ENCODE measurements at regions not wholly inside any gene's neighbourhood (a gene's known extent, or its start where the extent isn't known, plus 50 kb on each side); places are given as distances from the start of the nearest gene placed in this dataset.
"Not testable (repeated sequence)": the region's sequence is repeated elsewhere in the genome, so short reads cannot be mapped to it uniquely, and the experiment has no call there.

GRCh38 chr4:66294638-66295037 is 624.3 kb upstream of the EPHA5 start:
- Histone ChIP-seq H3K4me1 (ENCODE audit: insufficient read depth, insufficient read length) (no peaks in the 10 kb centered on the region), H3K27me3 (ENCODE audit: insufficient read depth, insufficient read length) (no peaks in the 10 kb centered on the region), H3K36me3 (ENCODE audit: insufficient read depth, insufficient read length, low read length) (no peaks in the 10 kb centered on the region), H3K4me3 (ENCODE audit: insufficient read length, low read depth) (no peak overlapping the region), H3K9me3 (ENCODE audit: insufficient read depth, low read length) (no peaks in the 10 kb centered on the region), H3K9ac (ENCODE audit: insufficient read length, low read depth) (no peak overlapping the region)
- DNase-seq (ENCODE audit: low read depth, low spot score) = no peak
- TF ChIP-seq YY1 (IDR thresholded peaks at IDR 0.05; ENCODE audit: insufficient read depth, insufficient read length) = no peak
- no peak for TF ChIP-seq SUZ12 (IDR thresholded peaks at IDR 0.05; ENCODE audit: extremely low read depth, insufficient read depth, insufficient read length)
- TF ChIP-seq ZNF274 (IDR thresholded peaks at IDR 0.05; ENCODE audit: low read depth, low read length) = no peak

GRCh38 chr4:66284991-66285451 is 614.7 kb upstream of the EPHA5 start:
- H3K4me3 ChIP-seq (ENCODE audit: insufficient read length, low read depth) = no peak overlapping the region
- no peak for DNase-seq (ENCODE audit: low read depth, low spot score)
- H3K9me3 ChIP-seq (ENCODE audit: insufficient read depth, low read length) = no peaks in the 10 kb centered on the region
- TF ChIP-seq ZNF274 (IDR thresholded peaks at IDR 0.05; ENCODE audit: low read depth, low read length) (no peak), YY1 (IDR thresholded peaks at IDR 0.05; ENCODE audit: insufficient read depth, insufficient read length) (no peak), SUZ12 (IDR thresholded peaks at IDR 0.05; ENCODE audit: extremely low read depth, insufficient read depth, insufficient read length) (no peak)
- H3K9ac ChIP-seq (ENCODE audit: insufficient read length, low read depth) = no peak overlapping the region
- H3K27me3 ChIP-seq (ENCODE audit: insufficient read depth, insufficient read length) = no peaks in the 10 kb centered on the region
- H3K36me3 ChIP-seq (ENCODE audit: insufficient read depth, insufficient read length, low read length) = no peaks in the 10 kb centered on the region
- no peaks in the 10 kb centered on the region for H3K4me1 ChIP-seq (ENCODE audit: insufficient read depth, insufficient read length)

GRCh38 chr4:66279084-66279483 is 608.8 kb upstream of the EPHA5 start:
- H3K4me3 ChIP-seq (ENCODE audit: insufficient read length, low read depth) = no peak overlapping the region
- no peak for DNase-seq (ENCODE audit: low read depth, low spot score)
- no peaks in the 10 kb centered on the region for H3K27me3 ChIP-seq (ENCODE audit: insufficient read depth, insufficient read length)
- H3K9ac ChIP-seq (ENCODE audit: insufficient read length, low read depth) = no peak overlapping the region
- H3K9me3 ChIP-seq (ENCODE audit: insufficient read depth, low read length) = no peaks in the 10 kb centered on the region
- TF ChIP-seq ZNF274 (IDR thresholded peaks at IDR 0.05; ENCODE audit: low read depth, low read length) (no peak), YY1 (IDR thresholded peaks at IDR 0.05; ENCODE audit: insufficient read depth, insufficient read length) (no peak), SUZ12 (IDR thresholded peaks at IDR 0.05; ENCODE audit: extremely low read depth, insufficient read depth, insufficient read length) (no peak)
- H3K4me1 ChIP-seq (ENCODE audit: insufficient read depth, insufficient read length) = no peaks in the 10 kb centered on the region
- H3K36me3 ChIP-seq (ENCODE audit: insufficient read depth, insufficient read length, low read length) = no peaks in the 10 kb centered on the region

GRCh38 chr4:66275411-66276038 is 605.2 kb upstream of the EPHA5 start:
- H3K9me3 ChIP-seq (ENCODE audit: insufficient read depth, low read length) = no peaks in the 10 kb centered on the region
- no peak for TF ChIP-seq ZNF274 (IDR thresholded peaks at IDR 0.05; ENCODE audit: low read depth, low read length)
- TF ChIP-seq SUZ12 (IDR thresholded peaks at IDR 0.05; ENCODE audit: extremely low read depth, insufficient read depth, insufficient read length) = no peak
- no peak for TF ChIP-seq YY1 (IDR thresholded peaks at IDR 0.05; ENCODE audit: insufficient read depth, insufficient read length)
- H3K4me1 ChIP-seq (ENCODE audit: insufficient read depth, insufficient read length) = no peaks in the 10 kb centered on the region
- no peak overlapping the region for H3K9ac ChIP-seq (ENCODE audit: insufficient read length, low read depth)
- H3K36me3 ChIP-seq (ENCODE audit: insufficient read depth, insufficient read length, low read length) = no peaks in the 10 kb centered on the region
- no peaks in the 10 kb centered on the region for H3K27me3 ChIP-seq (ENCODE audit: insufficient read depth, insufficient read length)
- DNase-seq (ENCODE audit: low read depth, low spot score) = no peak
- H3K4me3 ChIP-seq (ENCODE audit: insufficient read length, low read depth) = no peak overlapping the region

GRCh38 chr4:66273110-66273509 is 602.8 kb upstream of the EPHA5 start:
- no peaks in the 10 kb centered on the region for H3K9me3 ChIP-seq (ENCODE audit: insufficient read depth, low read length)
- H3K9ac ChIP-seq (ENCODE audit: insufficient read length, low read depth) = no peak overlapping the region
- DNase-seq (ENCODE audit: low read depth, low spot score) = no peak
- H3K27me3 ChIP-seq (ENCODE audit: insufficient read depth, insufficient read length) = no peaks in the 10 kb centered on the region
- no peak for TF ChIP-seq YY1 (IDR thresholded peaks at IDR 0.05; ENCODE audit: insufficient read depth, insufficient read length)
- TF ChIP-seq SUZ12 (IDR thresholded peaks at IDR 0.05; ENCODE audit: extremely low read depth, insufficient read depth, insufficient read length) = no peak
- TF ChIP-seq ZNF274 (IDR thresholded peaks at IDR 0.05; ENCODE audit: low read depth, low read length) = no peak
- no peak overlapping the region for H3K4me3 ChIP-seq (ENCODE audit: insufficient read length, low read depth)
- H3K36me3 ChIP-seq (ENCODE audit: insufficient read depth, insufficient read length, low read length) = no peaks in the 10 kb centered on the region
- H3K4me1 ChIP-seq (ENCODE audit: insufficient read depth, insufficient read length) = no peaks in the 10 kb centered on the region

DNA sequence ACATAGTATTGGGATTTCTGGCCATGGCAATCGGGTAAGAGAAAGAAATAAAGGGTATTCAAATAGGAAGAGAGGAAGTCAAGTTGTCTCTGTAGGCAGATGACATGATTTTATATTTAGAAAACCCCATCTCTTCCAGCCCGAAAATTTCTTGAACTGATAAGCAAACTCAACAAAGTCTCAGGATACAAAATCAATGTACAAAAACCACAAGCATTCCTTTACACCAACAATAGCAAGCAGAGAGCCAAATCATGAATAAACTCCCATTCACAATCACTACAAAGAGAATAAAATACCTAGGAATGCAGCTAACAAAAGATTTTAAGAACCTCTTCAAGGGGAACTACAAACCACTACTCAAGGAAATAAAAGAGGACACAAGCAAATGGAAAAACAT is 600.1 kb upstream of the EPHA5 start:
- H3K36me3 ChIP-seq (ENCODE audit: insufficient read depth, insufficient read length, low read length); H3K9ac ChIP-seq (ENCODE audit: insufficient read length, low read depth); H3K27me3 ChIP-seq (ENCODE audit: insufficient read depth, insufficient read length); DNase-seq (ENCODE audit: low read depth, low spot score); H3K4me1 ChIP-seq (ENCODE audit: insufficient read depth, insufficient read length); H3K4me3 ChIP-seq (ENCODE audit: insufficient read length, low read depth); H3K9me3 ChIP-seq (ENCODE audit: insufficient read depth, low read length): not testable (repeated sequence)

DNA sequence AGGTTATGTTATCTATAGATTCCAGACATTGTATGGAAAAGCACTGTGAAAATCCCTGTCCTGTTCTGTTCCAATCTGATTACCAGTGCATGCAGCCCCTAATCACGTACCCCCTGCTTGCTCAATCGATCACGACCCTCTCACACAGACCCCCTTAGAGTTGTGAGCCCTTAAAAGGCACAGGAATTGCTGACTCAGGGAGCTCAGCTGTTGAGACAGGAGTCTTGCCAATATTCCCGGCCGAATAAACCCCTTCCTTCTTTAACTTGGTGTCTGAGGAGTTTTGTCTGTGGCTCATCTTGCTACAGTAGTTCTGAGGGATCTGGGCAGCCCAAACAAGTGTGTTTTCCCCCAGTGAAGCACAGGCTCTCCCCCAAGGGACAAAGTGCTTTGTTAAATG is 596.3 kb upstream of the EPHA5 start:
- H3K4me3 ChIP-seq (ENCODE audit: insufficient read length, low read depth); H3K36me3 ChIP-seq (ENCODE audit: insufficient read depth, insufficient read length, low read length); H3K4me1 ChIP-seq (ENCODE audit: insufficient read depth, insufficient read length); H3K27me3 ChIP-seq (ENCODE audit: insufficient read depth, insufficient read length); H3K9me3 ChIP-seq (ENCODE audit: insufficient read depth, low read length); DNase-seq (ENCODE audit: low read depth, low spot score); H3K9ac ChIP-seq (ENCODE audit: insufficient read length, low read depth): not testable (repeated sequence)

DNA sequence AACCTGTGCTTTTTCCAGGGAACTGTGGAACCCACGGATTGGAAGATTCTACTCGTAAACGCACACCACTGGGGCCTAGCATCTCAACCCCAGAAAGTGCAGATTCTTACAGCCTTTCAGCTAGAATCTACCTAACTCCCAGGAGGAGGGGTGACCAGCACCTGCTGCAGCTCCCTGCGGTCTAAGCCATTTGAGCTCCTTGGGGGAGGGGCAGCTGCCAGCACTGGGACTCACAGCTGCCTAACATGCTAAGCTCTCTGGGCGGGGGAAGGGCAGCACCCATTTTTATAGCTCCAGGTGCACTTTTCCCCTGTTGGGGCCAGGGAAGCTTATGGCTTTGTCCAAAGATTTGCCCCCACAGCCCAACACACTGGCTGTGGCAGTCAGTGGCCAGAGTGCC is 595.7 kb upstream of the EPHA5 start:
- Histone ChIP-seq H3K9me3 (ENCODE audit: insufficient read depth, low read length) (no peaks in the 10 kb centered on the region), H3K4me1 (ENCODE audit: insufficient read depth, insufficient read length) (peaks cover 3% of the 10 kb centered on the region), H3K36me3 (ENCODE audit: insufficient read depth, insufficient read length, low read length) (no peaks in the 10 kb centered on the region), H3K9ac (ENCODE audit: insufficient read length, low read depth) (no peak overlapping the region), H3K4me3 (ENCODE audit: insufficient read length, low read depth) (no peak overlapping the region), H3K27me3 (ENCODE audit: insufficient read depth, insufficient read length) (no peaks in the 10 kb centered on the region)
- TF ChIP-seq SUZ12 (IDR thresholded peaks at IDR 0.05; ENCODE audit: extremely low read depth, insufficient read depth, insufficient read length) (no peak), YY1 (IDR thresholded peaks at IDR 0.05; ENCODE audit: insufficient read depth, insufficient read length) (no peak), ZNF274 (IDR thresholded peaks at IDR 0.05; ENCODE audit: low read depth, low read length) (no peak)
- no peak for DNase-seq (ENCODE audit: low read depth, low spot score)

Data from NT2/D1 (cell line).